A549 (cell line): ENCODE measurements at regions not wholly inside any gene's neighbourhood (a gene's known extent, or its start where the extent isn't known, plus 50 kb on each side); places are given as distances from the start of the nearest gene placed in this dataset.

Source experiments
- ATAC-seq, 2 experiments: fragments of 200-7000 bp in 1 of 2; fragments of >200 bp in 1 of 2; cut with Nextera tagmentation in 1 of 2; cut with Tn5 transposase in 1 of 2; 3 replicates each; pipeline versions ENCODE4 v1.8.0 to v1.9.1; 2018 to 2020; ENCODE audit warnings: mild to moderate bottlenecking in 1 of 2, moderate library complexity in 1 of 2
- CTCF ChIA-PET: fragments of 300-600 bp; sonication (Branson Sonifier 250); formaldehyde crosslinking; extraction: SDS; loops from one replicate; lab custom pipeline; 2021; ENCODE audit warnings: antibody characterized with exemption, inconsistent platforms; lab: Yijun Ruan, JAX
- POLR2A ChIA-PET: fragments of 350-600 bp; formaldehyde crosslinking; extraction: SDS; loops from one replicate; lab custom pipeline; 2021; ENCODE audit warnings: antibody characterized with exemption, inconsistent platforms; lab: Yijun Ruan, JAX
- DNase-seq, 2 experiments: peaks; one replicate each; pipeline versions ENCODE4 v3.0.0 to v3.0.0-alpha.2; 2011 to 2016; ENCODE audit warnings: low read depth in 1 of 2, low spot score in 1 of 2
- FAIRE-seq: peaks from 2 replicates; lab custom pipeline; 2011; peaks lifted over from hg19 to GRCh38; lab: Jason Lieb, UNC
- H3K27ac ChIP-seq, 2 experiments: fragments of >200 bp; sonication (Bioruptor Twin); formaldehyde crosslinking; 3 replicates each; pipeline ENCODE4 v1.5.1; 2016 to 2017
- H3K4me1 ChIP-seq: fragments of >200 bp; sonication (Bioruptor Twin); formaldehyde crosslinking; 3 replicates; pipeline ENCODE4 v1.6.1; 2016
- H3K4me2 ChIP-seq: fragments of >200 bp; sonication (Bioruptor Twin); formaldehyde crosslinking; 3 replicates; pipeline ENCODE4 v1.6.1; 2016
- H3K4me3 ChIP-seq: fragments of >200 bp; sonication (Bioruptor Twin); formaldehyde crosslinking; 3 replicates; pipeline ENCODE4 v1.5.1; 2016
- H3K9me3 ChIP-seq: fragments of >200 bp; sonication (Bioruptor Twin); formaldehyde crosslinking; 3 replicates; pipeline ENCODE4 v1.6.1; 2016
- BHLHE40 ChIP-seq: IDR thresholded peaks from 2 replicates; pipeline ENCODE4 v1.6.1; 2012; ENCODE audit warnings: low read depth, low read length, inconsistent platforms
- CEBPB ChIP-seq, 2 experiments: fragments of >200 bp in 1 of 2; sonication (Bioruptor Twin) in 1 of 2; formaldehyde crosslinking in 1 of 2; IDR thresholded peaks; 2 replicates each; pipeline ENCODE4 v1.6.1; 2012 to 2016
- CHD2 ChIP-seq: fragments of 150-350 bp; IDR thresholded peaks from 2 replicates; pipeline ENCODE4 v1.6.1; 2014; ENCODE audit warnings: low read length; ENCODE audit not compliant: partially characterized antibody
- EHF ChIP-seq: fragments of 250-450 bp; sonication (Bioruptor Pico); IDR thresholded peaks from 2 replicates; pipeline ENCODE4 v1.5.0; 2020; ENCODE audit warnings: mild to moderate bottlenecking
- EHMT2 ChIP-seq: fragments of 200-600 bp; sonication (generic); IDR thresholded peaks from 2 replicates; pipeline ENCODE4 v1.6.1; 2016; ENCODE audit warnings: antibody characterized with exemption, low read depth, mild to moderate bottlenecking, moderate library complexity
- FOSB ChIP-seq: fragments of 250-450 bp; sonication (Bioruptor Pico); IDR thresholded peaks from 2 replicates; pipeline ENCODE4 v1.5.0; 2020; ENCODE audit warnings: mild to moderate bottlenecking, moderate library complexity
- FOXS1 ChIP-seq: fragments of 250-450 bp; sonication (Bioruptor Pico); IDR thresholded peaks from 2 replicates; pipeline ENCODE4 v1.5.0; 2020; ENCODE audit warnings: mild to moderate bottlenecking, moderate library complexity
- HDAC2 ChIP-seq: fragments of 200-600 bp; sonication (generic); IDR thresholded peaks from 2 replicates; pipeline ENCODE4 v1.6.1; 2016
- HOXB5 ChIP-seq: fragments of 250-450 bp; sonication (Bioruptor Pico); IDR thresholded peaks from 2 replicates; pipeline ENCODE4 v1.5.0; 2020; ENCODE audit warnings: mild to moderate bottlenecking, moderate library complexity
- JUNB ChIP-seq: fragments of >200 bp; sonication (Bioruptor Twin); formaldehyde crosslinking; IDR thresholded peaks from 2 replicates; pipeline ENCODE4 v1.6.1; 2016
- MAFK ChIP-seq: fragments of 450-650 bp; IDR thresholded peaks from 2 replicates; pipeline ENCODE4 v1.6.1; 2014; ENCODE audit not compliant: partially characterized antibody
- MAZ ChIP-seq: fragments of 150-350 bp; IDR thresholded peaks from 2 replicates; pipeline ENCODE4 v1.6.1; 2014; ENCODE audit warnings: antibody characterized with exemption, low read depth, low read length, borderline replicate concordance
- MYC ChIP-seq: IDR thresholded peaks from 2 replicates; pipeline ENCODE4 v1.6.1; 2012; ENCODE audit warnings: mild to moderate bottlenecking, inconsistent platforms, low read length, improper control_type of control experiment, borderline replicate concordance
- NFE2L2 ChIP-seq: fragments of 150-350 bp; conservative IDR thresholded peaks from 2 replicates; pipeline ENCODE4 v1.6.1; 2014; ENCODE audit warnings: low read length
- NPAS2 ChIP-seq: fragments of 250-450 bp; sonication (Bioruptor Pico); IDR thresholded peaks from 2 replicates; pipeline ENCODE4 v1.8.0; 2022; ENCODE audit warnings: mild to moderate bottlenecking, moderate library complexity, borderline replicate concordance
- RAD21 ChIP-seq, 2 experiments: fragments of >200 bp in 1 of 2; sonication (Bioruptor Twin) in 1 of 2; formaldehyde crosslinking in 1 of 2; IDR thresholded peaks in 1 of 2; conservative IDR thresholded peaks in 1 of 2; 2 replicates in 1 of 2; 3 replicates in 1 of 2; pipeline ENCODE4 v1.6.1; 2012 to 2018; ENCODE audit warnings: inconsistent platforms in 1 of 2
- RARB ChIP-seq: fragments of 250-450 bp; sonication (Bioruptor Pico); IDR thresholded peaks from 2 replicates; pipeline ENCODE4 v1.8.0; 2021; ENCODE audit warnings: mild to moderate bottlenecking, moderate library complexity
- RCOR1 ChIP-seq: fragments of 150-350 bp; IDR thresholded peaks from 2 replicates; pipeline ENCODE4 v1.6.1; 2014; ENCODE audit warnings: antibody characterized with exemption, low read length, low read depth
- SMC3 ChIP-seq: fragments of >200 bp; sonication (Bioruptor Twin); formaldehyde crosslinking; IDR thresholded peaks from 3 replicates; pipeline ENCODE4 v1.6.1; 2018; ENCODE audit warnings: inconsistent platforms
- TFCP2L1 ChIP-seq: fragments of 250-450 bp; sonication (Bioruptor Pico); IDR thresholded peaks from 2 replicates; pipeline ENCODE4 v1.5.0; 2021; ENCODE audit warnings: mild to moderate bottlenecking
- TP53 ChIP-seq: fragments of 250-450 bp; sonication (Bioruptor Pico); IDR thresholded peaks from 2 replicates; pipeline ENCODE4 v1.5.0; 2021; ENCODE audit warnings: mild to moderate bottlenecking, moderate library complexity
- ZC3H11A ChIP-seq: fragments of 450-650 bp; IDR thresholded peaks from 2 replicates; pipeline ENCODE4 v1.6.1; 2014; ENCODE audit warnings: antibody characterized with exemption, mild to moderate bottlenecking
- ZFP36 ChIP-seq: fragments of 450-650 bp; IDR thresholded peaks from 2 replicates; pipeline ENCODE4 v1.6.1; 2014; ENCODE audit warnings: borderline replicate concordance; ENCODE audit not compliant: partially characterized antibody
- WGBS: methylation state at CpG from one replicate; pipeline ENCODE4 v1.1.6; 2017; ENCODE audit errors: missing lambda C conversion rate; 5-methylcytosine and 5-hydroxymethylcytosine counted together
- TF ChIP-seq, protein P1 (sequence below): IDR thresholded peaks from 2 replicates; pipeline ENCODE4 v1.6.1; 2012

DNA sequence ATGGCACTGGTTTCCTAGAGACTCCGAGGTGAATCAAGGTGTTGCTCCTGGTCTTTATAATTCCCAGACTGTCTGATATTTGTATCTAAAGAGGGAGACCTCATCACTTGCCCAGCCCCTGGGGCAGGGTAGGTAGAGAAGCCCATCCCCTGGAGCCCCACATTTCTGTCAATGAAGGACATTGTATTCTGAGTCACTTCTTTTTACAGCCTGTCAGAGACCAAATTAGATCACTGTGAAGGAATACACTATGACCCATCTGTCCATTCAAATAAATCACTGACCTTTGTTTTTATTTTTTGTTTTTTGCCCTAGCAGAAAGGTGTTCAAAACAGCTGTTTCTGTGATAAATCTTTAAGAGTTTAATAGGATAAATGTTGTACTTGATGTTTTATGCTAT, 67.9 kb upstream of the ANO6 start:
- POLR2A ChIA-PET: no interaction called here
- H3K4me3 ChIP-seq: no peak overlapping the region
- peaks cover 8% of the 10 kb centered on the region; the same call in 1 of the 3 replicates for H3K9me3 ChIP-seq
- 0% methylated on average over 1 of the region's 1 CpG for WGBS
- FAIRE-seq (no peak), DNase-seq (no peak), ATAC-seq (no peak)
- no peak for TF ChIP-seq CHD2
- TF ChIP-seq NFE2L2: no peak
- no peak for TF ChIP-seq RAD21 (conservative IDR thresholded peaks at IDR 0.05 in 1 of 2, IDR thresholded peaks at IDR 0.05 in 1 of 2)
- no peak for TF ChIP-seq HOXB5 (CRISPR knock-in tag)
- H3K27ac ChIP-seq: no peak overlapping the region
- no peaks in the 10 kb centered on the region for H3K4me1 ChIP-seq
- CTCF ChIA-PET: no interaction called here
- H3K4me2 ChIP-seq: no peak overlapping the region

DNA sequence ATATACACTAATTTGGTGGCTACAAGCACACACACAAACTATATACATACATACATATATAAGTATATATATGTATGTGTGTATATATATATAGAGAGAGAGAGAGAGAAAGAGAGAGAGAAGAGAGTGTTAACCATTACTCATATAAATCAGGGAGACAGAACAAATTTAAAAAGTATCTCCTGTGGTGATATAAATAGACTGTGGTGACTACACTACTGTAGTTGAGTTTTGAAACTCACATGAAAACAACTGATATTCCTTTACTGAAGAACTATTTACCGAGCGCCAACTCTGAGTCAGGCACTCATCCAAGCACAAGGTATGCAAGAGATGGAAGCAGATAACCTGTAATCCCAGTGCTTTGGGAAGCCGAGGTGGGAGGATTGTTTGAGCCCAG, 67.3 kb upstream of the ANO6 start:
- POLR2A ChIA-PET: no interaction called here
- no peak for FAIRE-seq
- 39% methylated on average over 3 of the region's 3 CpGs for WGBS

DNA sequence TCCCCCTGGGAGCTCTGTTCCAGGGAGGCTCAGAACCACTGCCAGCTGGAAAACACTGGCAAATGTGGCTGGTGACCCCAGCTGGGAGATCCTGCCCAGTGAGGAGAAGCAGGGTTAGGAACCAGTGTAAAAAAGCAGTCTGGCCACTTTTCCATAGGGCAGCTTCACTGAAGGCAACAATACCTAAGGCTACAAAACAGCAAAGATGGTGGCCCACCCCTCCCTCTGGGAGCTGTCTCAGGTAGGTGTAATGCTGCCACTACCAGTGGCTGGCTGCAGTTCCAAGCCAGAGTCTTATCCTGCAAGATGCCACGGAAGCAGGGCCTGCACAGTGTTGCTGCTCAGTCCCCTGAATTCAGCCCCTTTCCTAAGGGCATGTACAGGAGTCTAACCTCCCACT, 50.6 kb upstream of the ANO6 start:
- ATAC-seq (no peak), DNase-seq (no peak), FAIRE-seq (no peak)
- ChIA-PET CTCF (interaction anchor here (1.5 to 1.8 kb wide), 2 partner anchors 34 to 223 kb away, joined by 3 to 6 read pairs; no protein-coding TSS in a partner anchor), POLR2A (no interaction called here)
- Histone ChIP-seq H3K4me1 (no peaks in the 10 kb centered on the region), H3K4me3 (no peak overlapping the region), H3K4me2 (no peak overlapping the region), H3K9me3 (peaks cover 6% of the 10 kb centered on the region; the same call in 1 of the 3 replicates), H3K27ac (no peak overlapping the region)
- WGBS: 33% methylated on average over 1 of the region's 1 CpG
- TF ChIP-seq EHF (CRISPR knock-in tag) (no peak), EHMT2 (no peak), JUNB (no peak), RAD21 (conservative IDR thresholded peaks at IDR 0.05 in 1 of 2, IDR thresholded peaks at IDR 0.05 in 1 of 2) (no peak), MYC (no peak), CHD2 (no peak), SMC3 (no peak), HOXB5 (CRISPR knock-in tag) (no peak), HDAC2 (no peak), FOXS1 (CRISPR knock-in tag) (no peak), BHLHE40 (no peak), RCOR1 (no peak), TP53 (no peak), MAZ (no peak), CEBPB (IDR thresholded peaks at IDR 0.05) (no peak)
- TF ChIP-seq, protein P1, sequence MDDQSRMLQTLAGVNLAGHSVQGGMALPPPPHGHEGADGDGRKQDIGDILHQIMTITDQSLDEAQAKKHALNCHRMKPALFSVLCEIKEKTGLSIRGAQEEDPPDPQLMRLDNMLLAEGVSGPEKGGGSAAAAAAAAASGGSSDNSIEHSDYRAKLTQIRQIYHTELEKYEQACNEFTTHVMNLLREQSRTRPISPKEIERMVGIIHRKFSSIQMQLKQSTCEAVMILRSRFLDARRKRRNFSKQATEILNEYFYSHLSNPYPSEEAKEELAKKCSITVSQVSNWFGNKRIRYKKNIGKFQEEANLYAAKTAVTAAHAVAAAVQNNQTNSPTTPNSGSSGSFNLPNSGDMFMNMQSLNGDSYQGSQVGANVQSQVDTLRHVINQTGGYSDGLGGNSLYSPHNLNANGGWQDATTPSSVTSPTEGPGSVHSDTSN: no peak
- TF ChIP-seq, all 56 proteins: peak for 0

More for the DNA sequence above, 67.3 kb upstream of the ANO6 start:
- CTCF ChIA-PET: no interaction called here
- Histone ChIP-seq H3K9me3 (peaks cover 8% of the 10 kb centered on the region; the same call in 1 of the 3 replicates), H3K4me2 (no peak overlapping the region), H3K4me1 (no peaks in the 10 kb centered on the region), H3K27ac (no peak overlapping the region), H3K4me3 (no peak overlapping the region)
- DNase-seq (no peak), ATAC-seq (no peak)
- TF ChIP-seq CEBPB (IDR thresholded peaks at IDR 0.05) (no peak), RARB (CRISPR knock-in tag) (no peak), FOSB (CRISPR knock-in tag) (no peak), TFCP2L1 (CRISPR knock-in tag) (no peak), NFE2L2 (no peak), EHMT2 (no peak), SMC3 (no peak), ZC3H11A (no peak), ZFP36 (no peak), MAFK (no peak), RAD21 (conservative IDR thresholded peaks at IDR 0.05 in 1 of 2, IDR thresholded peaks at IDR 0.05 in 1 of 2) (no peak), NPAS2 (no peak), HOXB5 (CRISPR knock-in tag) (no peak)
